HepG2 (cell line): ENCODE measurements at regions not wholly inside any gene's neighbourhood (a gene's known extent, or its start where the extent isn't known, plus 50 kb on each side); places are given as distances from the start of the nearest gene placed in this dataset.

Experiments used
- ATAC-seq: fragments of 200-7000 bp; cut with Tn5 transposase; 3 replicates; pipeline ENCODE4 v1.9.1; 2020; ENCODE audit warnings: mild to moderate bottlenecking, moderate library complexity
- BruUV-seq: library from RNA; stranded (reverse); fragments of 400-500 nt; replicated peaks from 2 replicates; lab custom pipeline; 2021; lab: Mats Ljungman, UMichigan
- CTCF ChIA-PET: fragments of 300-600 bp; formaldehyde crosslinking; extraction: SDS; loops from one replicate; lab custom pipeline; 2021; ENCODE audit warnings: low total read pairs, inconsistent platforms, low intra/inter-chr PET ratio; lab: Yijun Ruan, JAX
- POLR2A ChIA-PET: fragments of 350-600 bp; sonication (Branson Sonifier 250); formaldehyde crosslinking; loops from one replicate; lab custom pipeline; 2020; ENCODE audit warnings: antibody characterized with exemption, inconsistent platforms; lab: Yijun Ruan, JAX
- DNase-seq: peaks from one replicate; pipeline ENCODE4 v3.0.0-alpha.2; 2015; ENCODE audit warnings: low spot score
- FAIRE-seq: peaks from 3 replicates; lab custom pipeline; 2011; peaks lifted over from hg19 to GRCh38; lab: Jason Lieb, UNC
- H2AFZ ChIP-seq: one replicate; pipeline ENCODE4 v1.6.1; 2011; ENCODE audit warnings: low read length, inconsistent platforms
- H3K27ac ChIP-seq: fragments of 300-600 bp; 3 replicates; pipeline ENCODE4 v1.8.0; 2011; ENCODE audit warnings: mixed run types, mild to moderate bottlenecking, mixed read lengths, low read length, inconsistent platforms; ENCODE audit not compliant: insufficient read depth; ENCODE audit errors: extremely low read length
- H3K27me3 ChIP-seq, 2 experiments: fragments of 200-600 bp in 1 of 2; 2 replicates in 1 of 2; 3 replicates in 1 of 2; pipeline versions ENCODE4 v1.6.0 to v1.8.0; 2011; ENCODE audit warnings: low read length in 2 of 2, mild to moderate bottlenecking in 2 of 2, moderate library complexity in 2 of 2, inconsistent platforms in 1 of 2; ENCODE audit not compliant: insufficient read depth in 2 of 2, control insufficient read depth in 1 of 2
- H3K36me3 ChIP-seq, 2 experiments: fragments of 200-600 bp in 1 of 2; replicated peaks in 1 of 2; 2 replicates in 1 of 2; 3 replicates in 1 of 2; pipeline versions ENCODE4 v1.5.1 to v1.8.0; 2011; ENCODE audit warnings: low read length in 2 of 2, inconsistent platforms in 1 of 2; ENCODE audit not compliant: insufficient read depth in 2 of 2, control insufficient read depth in 1 of 2
- H3K4me1 ChIP-seq: 2 replicates; pipeline ENCODE4 v1.5.1; 2012; ENCODE audit warnings: low read length, inconsistent platforms; ENCODE audit not compliant: insufficient read depth
- H3K4me2 ChIP-seq: 2 replicates; pipeline ENCODE4 v1.6.0; 2011; ENCODE audit warnings: low read depth, low read length, inconsistent platforms
- H3K4me3 ChIP-seq, 3 experiments: fragments of 200-600 bp in 1 of 3; sonication (generic), shearing (Covaris generic) in 1 of 3; replicated peaks in 1 of 3; 2 replicates each; pipeline ENCODE4 v1.5.1; 2011 to 2016; ENCODE audit warnings: low read length in 3 of 3, inconsistent platforms in 2 of 3, low read depth in 2 of 3, mild to moderate bottlenecking in 2 of 3, control low read depth in 1 of 3, mixed read lengths in 1 of 3; ENCODE audit not compliant: insufficient read depth in 1 of 3
- H3K79me2 ChIP-seq: one replicate; pipeline ENCODE4 v1.6.1; 2011; ENCODE audit warnings: low read length, inconsistent platforms; ENCODE audit not compliant: insufficient read depth
- H3K9ac ChIP-seq: 2 replicates; pipeline ENCODE4 v1.6.0; 2011; ENCODE audit warnings: mild to moderate bottlenecking, low read depth, low read length, inconsistent platforms; ENCODE audit not compliant: insufficient read depth
- H3K9me3 ChIP-seq: 2 replicates; pipeline ENCODE4 v1.5.1; 2012; ENCODE audit warnings: mild to moderate bottlenecking, low read length
- H4K20me1 ChIP-seq: 2 replicates; pipeline ENCODE4 v1.6.0; 2011; ENCODE audit warnings: inconsistent platforms, mild to moderate bottlenecking, low read length, moderate library complexity; ENCODE audit not compliant: insufficient read depth
- CREB1 ChIP-seq, 2 experiments: fragments of 450-650 bp in 1 of 2; IDR thresholded peaks; 2 replicates each; pipeline ENCODE4 v1.6.1; 2016 to 2017; ENCODE audit warnings: control low read depth in 1 of 2, mild to moderate bottlenecking in 1 of 2, missing compliant biosample characterization in 1 of 2, missing genetic modification characterization in 1 of 2
- HMGXB4 ChIP-seq, 2 experiments: sonication (generic) in 1 of 2; formaldehyde crosslinking in 1 of 2; IDR thresholded peaks; 2 replicates each; pipeline versions ENCODE4 v1.4.0 to v1.6.1; 2018 to 2020; ENCODE audit warnings: missing genetic modification reagents in 2 of 2, borderline replicate concordance in 1 of 2, low read depth in 1 of 2, mild to moderate bottlenecking in 1 of 2, missing biosample characterization in 1 of 2
- HNRNPH1 ChIP-seq: fragments of 200-400 bp; formaldehyde crosslinking; optimal IDR thresholded peaks from 2 replicates; pipeline ENCODE3; 2017; ENCODE audit warnings: mild to moderate bottlenecking, low read depth, low read length
- HNRNPLL ChIP-seq: fragments of 200-400 bp; formaldehyde crosslinking; IDR thresholded peaks from 2 replicates; pipeline ENCODE4 v1.6.1; 2017; ENCODE audit warnings: mild to moderate bottlenecking, low read depth, low read length; ENCODE audit not compliant: poor library complexity, severe bottlenecking
- HOXA9 ChIP-seq: sonication (generic); formaldehyde crosslinking; IDR thresholded peaks from 2 replicates; pipeline ENCODE4 v1.8.1; 2022; ENCODE audit warnings: missing genetic modification reagents, mild to moderate bottlenecking, moderate library complexity, borderline replicate concordance
- NBN ChIP-seq: fragments of 450-650 bp; conservative IDR thresholded peaks from 2 replicates; pipeline ENCODE4 v1.6.1; 2017
- NCOA2 ChIP-seq: sonication (generic); formaldehyde crosslinking; IDR thresholded peaks from 2 replicates; pipeline ENCODE4 v1.8.0; 2022; ENCODE audit warnings: inconsistent platforms
- PHB2 ChIP-seq: fragments of 450-650 bp; IDR thresholded peaks from 2 replicates; pipeline ENCODE4 v1.6.1; 2018; ENCODE audit not compliant: partially characterized antibody
- RXRA ChIP-seq: sonication (generic); formaldehyde crosslinking; IDR thresholded peaks from 2 replicates; pipeline ENCODE4 v1.5.1; 2020; ENCODE audit warnings: missing genetic modification reagents
- SIX1 ChIP-seq: sonication (generic); formaldehyde crosslinking; IDR thresholded peaks from 2 replicates; pipeline ENCODE4 v1.4.0; 2020; ENCODE audit warnings: missing genetic modification reagents, borderline replicate concordance
- TARDBP ChIP-seq: sonication (generic); formaldehyde crosslinking; IDR thresholded peaks from 2 replicates; pipeline ENCODE4 v1.8.0; 2022; ENCODE audit warnings: mild to moderate bottlenecking, missing genetic modification reagents
- ZFP62 ChIP-seq: sonication (generic); formaldehyde crosslinking; IDR thresholded peaks from 2 replicates; pipeline ENCODE4 v1.4.0; 2020; ENCODE audit warnings: missing genetic modification reagents
- ZNF101 ChIP-seq: sonication (generic); formaldehyde crosslinking; IDR thresholded peaks from 2 replicates; pipeline ENCODE4 v1.4.0; 2020; ENCODE audit warnings: mild to moderate bottlenecking, low read depth, missing genetic modification reagents, borderline replicate concordance
- ZNF234 ChIP-seq: sonication (generic); formaldehyde crosslinking; conservative IDR thresholded peaks from 2 replicates; pipeline ENCODE4 v1.5.1; 2020; ENCODE audit warnings: mild to moderate bottlenecking, missing genetic modification reagents
- ZNF329 ChIP-seq: sonication (generic); formaldehyde crosslinking; IDR thresholded peaks from 2 replicates; pipeline ENCODE4 v1.9.0; 2021; ENCODE audit warnings: low read depth, mild to moderate bottlenecking, missing genetic modification reagents
- ZNF333 ChIP-seq: sonication (generic); formaldehyde crosslinking; IDR thresholded peaks from 2 replicates; pipeline ENCODE4 v1.4.0; 2020; ENCODE audit warnings: mild to moderate bottlenecking, missing genetic modification reagents, borderline replicate concordance
- ZNF704 ChIP-seq: sonication (generic); formaldehyde crosslinking; IDR thresholded peaks from 2 replicates; pipeline ENCODE4 v1.8.1; 2023; ENCODE audit warnings: mild to moderate bottlenecking, inconsistent platforms, moderate library complexity, missing genetic modification reagents, borderline replicate concordance
- ZNF839 ChIP-seq: sonication (generic); formaldehyde crosslinking; IDR thresholded peaks from 2 replicates; pipeline ENCODE4 v1.4.0; 2020; ENCODE audit warnings: missing genetic modification reagents, mild to moderate bottlenecking, borderline replicate concordance
- WGBS: methylation state at CpG from one replicate; pipeline ENCODE4 v1.1.6; 2017; ENCODE audit warnings: low lambda C conversion rate; 5-methylcytosine and 5-hydroxymethylcytosine counted together
- in situ Hi-C: cut with HindIII; loops from 2 replicates; pipeline ENCODE4 v1.10.0; 2017; ENCODE audit warnings: low pct_unique_long_range_greater_than_20kb; ENCODE audit not compliant: extremely low pct_ligation_motif_present
- intact Hi-C: fragments of 100-400 bp; cut with micrococcal nuclease; formaldehyde crosslinking; loops from one replicate; pipeline ENCODE4 v1.10.0; 2022; ENCODE audit not compliant: unreplicated experiment

GRCh38 chr10:113444766-113445365 lies 108.0 kb upstream of the HABP2 start:
- Histone ChIP-seq H4K20me1 (no peaks in the 10 kb centered on the region), H3K27me3 (0 out of 5 replicates have a peak, but pooled peaks cover 0 to 8% of the 10 kb centered on the region in 2 experiments), H3K9me3 (no peaks in the 10 kb centered on the region), H3K36me3 (no peaks in the 10 kb centered on the region), H3K9ac (no peak overlapping the region), H3K27ac (no peak overlapping the region), H3K4me1 (peaks cover 7% of the 10 kb centered on the region), H3K4me2 (no peak overlapping the region), H3K79me2 (no peaks in the 10 kb centered on the region), H3K4me3 (no peak overlapping the region), H2AFZ (no peak overlapping the region)
- DNase-seq (no peak), FAIRE-seq (no peak), ATAC-seq (no peak)
- BruUV-seq = no TSS peak
- in situ Hi-C loops = no loop called here
- intact Hi-C loops = no loop called here
- CTCF ChIA-PET = no interaction called here
- TF ChIP-seq PHB2 (no peak), ZNF839 (CRISPR knock-in tag) (no peak), ZNF234 (CRISPR knock-in tag) (no peak), HNRNPLL (no peak), ZFP62 (no peak), ZNF329 (CRISPR knock-in tag) (no peak), HMGXB4 (CRISPR knock-in tag; IDR thresholded peaks at IDR 0.05; ENCODE audit: borderline replicate concordance in 1 of 2, low read depth in 1 of 2) (no peak), CREB1 (IDR thresholded peaks at IDR 0.05) (no peak), CREB1 (CRISPR knock-in tag; IDR thresholded peaks at IDR 0.05) (no peak), RXRA (CRISPR knock-in tag) (no peak), NBN (no peak), HOXA9 (CRISPR knock-in tag) (no peak), ZNF704 (CRISPR knock-in tag) (no peak), ZNF101 (CRISPR knock-in tag) (no peak), HNRNPH1 (no peak), NCOA2 (CRISPR knock-in tag) (no peak), SIX1 (CRISPR knock-in tag) (no peak), TARDBP (CRISPR knock-in tag) (no peak), ZNF333 (no peak)
- 4% methylated on average over 3 of the region's 3 CpGs for WGBS
- POLR2A ChIA-PET = no interaction called here
